Lower leg skin (tissue), 4 donors: ENCODE measurements at regions not wholly inside any gene's neighbourhood (a gene's known extent, or its start where the extent isn't known, plus 50 kb on each side); places are given as distances from the start of the nearest gene placed in this dataset.

Source experiments
- DNase-seq, 2 donors: peaks; one replicate each; pipeline ENCODE4 v3.0.0-alpha.2; 2019; ENCODE audit warnings: low spot score in 2 of 2
- H3K4me3 ChIP-seq: fragments of 200-600 bp; sonication (generic); 2 replicates; pipeline ENCODE4 v1.5.1; 2017; ENCODE audit warnings: mild to moderate bottlenecking, low read depth; ENCODE audit not compliant: poor library complexity, severe bottlenecking
- POLR2A ChIP-seq, 2 donors: fragments of 450-650 bp; IDR thresholded peaks; one replicate each; pipeline ENCODE4 v1.6.1; 2016 to 2017; ENCODE audit warnings: antibody characterized with exemption in 2 of 2, mild to moderate bottlenecking in 1 of 2, moderate library complexity in 1 of 2
- WGBS, 2 donors: methylation state at CpG; one replicate each; pipeline ENCODE4 v1.1.5; 2018; 5-methylcytosine and 5-hydroxymethylcytosine counted together
- intact Hi-C: fragments of 100-400 bp; cut with DNase I; formaldehyde crosslinking; loops from one replicate; pipeline ENCODE4 v1.15.0; 2023; ENCODE audit warnings: low total_unique reads
- TF ChIP-seq, protein P1 (sequence below), 3 donors: fragments of 450-650 bp; IDR thresholded peaks; one replicate each; pipeline ENCODE4 v1.5.1; 2016; ENCODE audit warnings: antibody characterized with exemption in 3 of 3, mild to moderate bottlenecking in 3 of 3, moderate library complexity in 2 of 3

DNA sequence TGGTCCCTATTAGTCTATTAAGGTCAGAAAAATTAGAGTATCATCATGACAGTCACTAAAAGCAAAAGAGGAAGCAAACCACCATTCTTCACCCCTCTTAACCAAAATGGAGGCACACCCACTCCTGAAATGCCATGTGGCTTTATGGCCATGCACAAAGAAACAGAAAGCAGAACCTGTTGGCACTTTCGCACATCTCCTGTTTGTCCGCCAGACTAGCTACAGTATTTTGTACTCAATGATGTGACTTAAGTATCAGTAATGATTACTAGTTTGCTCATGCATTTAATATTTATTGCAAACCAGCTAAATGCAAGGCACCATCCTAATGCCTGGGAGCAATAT lies 70.2 kb upstream of the GNAO1 start:
- no peak overlapping the region for H3K4me3 ChIP-seq
- TF ChIP-seq, protein P1, sequence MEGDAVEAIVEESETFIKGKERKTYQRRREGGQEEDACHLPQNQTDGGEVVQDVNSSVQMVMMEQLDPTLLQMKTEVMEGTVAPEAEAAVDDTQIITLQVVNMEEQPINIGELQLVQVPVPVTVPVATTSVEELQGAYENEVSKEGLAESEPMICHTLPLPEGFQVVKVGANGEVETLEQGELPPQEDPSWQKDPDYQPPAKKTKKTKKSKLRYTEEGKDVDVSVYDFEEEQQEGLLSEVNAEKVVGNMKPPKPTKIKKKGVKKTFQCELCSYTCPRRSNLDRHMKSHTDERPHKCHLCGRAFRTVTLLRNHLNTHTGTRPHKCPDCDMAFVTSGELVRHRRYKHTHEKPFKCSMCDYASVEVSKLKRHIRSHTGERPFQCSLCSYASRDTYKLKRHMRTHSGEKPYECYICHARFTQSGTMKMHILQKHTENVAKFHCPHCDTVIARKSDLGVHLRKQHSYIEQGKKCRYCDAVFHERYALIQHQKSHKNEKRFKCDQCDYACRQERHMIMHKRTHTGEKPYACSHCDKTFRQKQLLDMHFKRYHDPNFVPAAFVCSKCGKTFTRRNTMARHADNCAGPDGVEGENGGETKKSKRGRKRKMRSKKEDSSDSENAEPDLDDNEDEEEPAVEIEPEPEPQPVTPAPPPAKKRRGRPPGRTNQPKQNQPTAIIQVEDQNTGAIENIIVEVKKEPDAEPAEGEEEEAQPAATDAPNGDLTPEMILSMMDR (IDR thresholded peaks at IDR 0.05): no peak
- no peak for TF ChIP-seq POLR2A (IDR thresholded peaks at IDR 0.05)
- WGBS, 2 donors: 85 to 96% methylated on average over 2 of the region's 2 CpGs
- no peak for DNase-seq
- intact Hi-C loops: no loop called here

DNA sequence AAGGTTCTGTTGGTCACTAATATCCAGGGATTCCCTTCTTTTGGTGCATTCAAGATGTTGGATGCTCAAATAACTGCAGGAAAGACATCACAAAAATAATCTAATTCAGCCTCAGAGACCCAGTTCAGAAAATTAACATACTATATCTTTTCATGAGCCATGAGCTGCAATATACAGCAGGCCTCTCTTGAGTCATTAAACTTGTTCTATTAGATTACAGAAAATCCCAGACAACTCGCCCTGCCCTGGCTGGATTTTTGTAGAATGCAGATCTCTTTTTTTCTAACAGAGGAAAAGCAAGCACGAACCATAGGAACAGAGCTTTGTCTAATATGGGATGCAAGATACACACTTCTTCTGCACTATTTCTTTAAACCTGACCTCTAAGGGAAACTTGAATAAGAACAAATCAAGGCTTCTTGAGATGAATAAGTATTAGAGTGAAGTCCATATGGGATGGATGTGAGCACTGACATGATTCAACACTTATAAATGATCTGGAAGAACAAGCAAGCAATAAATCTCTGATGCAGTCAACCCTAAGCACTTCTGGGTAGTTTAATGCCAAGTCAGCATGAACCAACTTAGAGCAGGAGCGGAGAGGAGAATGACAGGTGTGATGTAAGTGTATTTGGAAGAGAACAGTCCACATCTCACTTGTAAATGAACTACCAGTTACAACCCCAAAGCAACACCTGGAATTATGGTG lies 70.7 kb upstream of the GNAO1 start:
- 75 to 77% methylated on average over 3 of the region's 3 CpGs for WGBS, 2 donors
- no peak overlapping the region for H3K4me3 ChIP-seq
- intact Hi-C loops: no loop called here
- TF ChIP-seq POLR2A (IDR thresholded peaks at IDR 0.05): no peak
- TF ChIP-seq, protein P1 (IDR thresholded peaks at IDR 0.05): no peak
- DNase-seq: no peak

DNA sequence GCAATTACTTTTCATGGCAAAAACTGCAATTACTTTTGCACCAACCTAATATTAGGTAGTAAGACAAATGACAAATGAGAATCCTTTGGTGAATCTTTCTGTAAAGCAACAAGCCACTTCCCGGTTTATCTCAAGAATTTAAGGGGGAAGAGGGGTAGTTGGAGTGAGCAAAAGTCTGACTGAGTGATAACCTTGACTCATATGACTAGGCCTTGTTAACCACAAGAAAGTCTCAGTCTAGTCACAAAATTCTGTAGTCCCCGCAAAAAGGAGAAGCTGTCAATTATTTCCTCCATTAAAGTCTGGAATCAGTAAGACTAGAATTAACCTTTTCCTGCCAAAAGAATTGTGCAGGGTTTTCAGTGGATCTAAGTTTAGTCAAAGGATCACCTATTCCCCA lies 72.2 kb upstream of the GNAO1 start:
- no peak for TF ChIP-seq POLR2A (IDR thresholded peaks at IDR 0.05)
- TF ChIP-seq, protein P1 (IDR thresholded peaks at IDR 0.05): no peak
- no peak for DNase-seq
- intact Hi-C loops: no loop called here
- H3K4me3 ChIP-seq: no peak overlapping the region
- WGBS, 2 donors: 71 to 77% methylated on average over 2 of the region's 2 CpGs

DNA sequence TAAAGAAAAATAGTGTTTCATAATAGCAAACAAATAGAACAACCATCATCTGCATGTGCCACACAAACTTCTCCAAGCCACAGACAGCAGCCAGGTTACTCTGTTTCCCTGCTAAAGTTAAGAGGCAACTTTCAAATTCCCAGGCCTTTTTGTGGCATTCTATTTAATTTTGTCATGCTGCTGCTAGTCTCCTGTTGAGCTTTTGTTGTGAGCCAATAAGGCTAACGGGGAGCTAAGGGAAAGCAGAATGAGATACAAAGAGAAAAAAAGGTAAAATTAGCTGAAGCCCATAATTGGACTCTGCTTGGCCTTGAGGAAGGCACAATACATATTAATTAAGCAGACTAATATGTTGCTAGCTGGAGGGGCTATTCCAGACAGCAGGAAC lies 74.7 kb upstream of the GNAO1 start:
- intact Hi-C loops: no loop called here
- WGBS, 2 donors: 43 to 60% methylated on average over 1 of the region's 1 CpG
- TF ChIP-seq, protein P1 (IDR thresholded peaks at IDR 0.05): no peak
- no peak for TF ChIP-seq POLR2A (IDR thresholded peaks at IDR 0.05)
- no peak overlapping the region for H3K4me3 ChIP-seq
- DNase-seq: no peak

DNA sequence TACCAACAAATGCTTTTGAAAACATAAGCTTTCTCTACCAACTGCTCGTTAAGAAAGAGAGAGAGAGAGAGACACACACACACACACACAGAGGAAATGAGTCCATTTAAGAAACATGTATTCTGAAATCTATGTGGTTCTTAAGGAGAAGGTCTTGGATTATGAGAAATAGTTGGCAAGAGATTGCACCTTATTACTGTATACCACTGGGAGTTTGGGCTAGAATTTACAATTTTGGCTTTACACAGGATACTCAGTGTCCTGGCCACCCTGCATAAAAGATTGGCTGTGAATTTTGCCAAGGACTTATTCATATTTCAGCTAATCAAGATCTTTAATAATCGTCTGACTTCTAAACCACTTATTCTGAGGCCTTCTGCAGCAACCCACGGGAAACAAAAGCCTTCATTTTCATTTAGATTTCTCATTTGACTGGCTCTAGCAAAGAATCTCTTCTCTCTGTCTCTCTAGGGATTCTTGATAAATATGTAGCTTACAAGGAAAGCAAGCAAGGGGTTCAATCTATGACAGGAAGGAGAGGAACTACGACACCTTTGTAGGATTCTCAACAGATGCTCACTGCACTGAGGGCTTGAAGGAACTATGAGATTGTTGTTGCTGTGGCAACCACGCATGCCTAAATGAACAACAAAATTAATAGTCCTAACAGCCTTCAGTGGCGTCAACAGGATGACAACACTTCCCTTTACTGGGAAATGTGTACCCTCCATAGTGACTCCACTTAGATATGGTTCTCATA lies 75.3 kb upstream of the GNAO1 start:
- H3K4me3 ChIP-seq: no peak overlapping the region
- TF ChIP-seq, protein P1 (IDR thresholded peaks at IDR 0.05): no peak
- TF ChIP-seq POLR2A (IDR thresholded peaks at IDR 0.05): no peak
- no peak for DNase-seq
- intact Hi-C loops: no loop called here
- WGBS, 2 donors: 67 to 68% methylated on average over 6 of the region's 6 CpGs
